Panc1 (cell line): ENCODE measurements at regions not wholly inside any gene's neighbourhood (a gene's known extent, or its start where the extent isn't known, plus 50 kb on each side); places are given as distances from the start of the nearest gene placed in this dataset.

ENCODE experiments used
- ATAC-seq: fragments of 200-7000 bp; cut with Tn5 transposase; 2 replicates; pipeline ENCODE4 v1.9.1; 2020; ENCODE audit warnings: mild to moderate bottlenecking, moderate library complexity
- BruUV-seq: library from RNA; stranded (reverse); fragments of 400-500 nt; replicated peaks from 2 replicates; lab custom pipeline; 2021; lab: Mats Ljungman, UMichigan
- CTCF ChIA-PET: fragments of 300-600 bp; sonication (Branson Sonifier 250); formaldehyde crosslinking; loops from one replicate; lab custom pipeline; 2022; ENCODE audit warnings: antibody characterized with exemption; lab: Charles Lee
- POLR2A ChIA-PET: fragments of 300-600 bp; sonication (Branson Sonifier 250); formaldehyde crosslinking; loops from one replicate; lab custom pipeline; 2022; ENCODE audit warnings: antibody characterized with exemption; lab: Charles Lee
- DNase-seq: peaks from one replicate; pipeline ENCODE4 v3.0.0-alpha.2; 2010; ENCODE audit warnings: low read depth, low spot score
- H3K27ac ChIP-seq: 2 replicates; pipeline ENCODE4 v1.5.1; 2011; ENCODE audit warnings: mild to moderate bottlenecking, low read length, inconsistent platforms
- H3K27me3 ChIP-seq: fragments of 200-500 bp; sonication (Bioruptor generic); 2 replicates; pipeline ENCODE4 v1.6.0; 2014; ENCODE audit warnings: low read length, inconsistent platforms; ENCODE audit not compliant: control insufficient read depth, insufficient read depth
- H3K36me3 ChIP-seq: fragments of 200-500 bp; sonication (Bioruptor generic); 2 replicates; pipeline ENCODE4 v1.5.1; 2014; ENCODE audit warnings: inconsistent platforms, mild to moderate bottlenecking, low read length, moderate library complexity; ENCODE audit not compliant: control insufficient read depth, insufficient read depth
- H3K4me1 ChIP-seq: 2 replicates; pipeline ENCODE4 v1.5.1; 2011; ENCODE audit warnings: inconsistent platforms, mild to moderate bottlenecking, low read length, moderate library complexity; ENCODE audit not compliant: control insufficient read depth, insufficient read depth
- H3K4me3 ChIP-seq, 2 experiments: 2 replicates each; pipeline ENCODE4 v1.5.1; 2011 to 2012; ENCODE audit warnings: low read depth in 2 of 2, low read length in 2 of 2, mild to moderate bottlenecking in 2 of 2, inconsistent platforms in 1 of 2, moderate library complexity in 1 of 2
- H3K9me3 ChIP-seq: fragments of 200-500 bp; sonication (Bioruptor generic); 2 replicates; pipeline ENCODE4 v1.5.1; 2014; ENCODE audit warnings: low read depth, mild to moderate bottlenecking, inconsistent platforms, low read length, moderate library complexity; ENCODE audit not compliant: control insufficient read depth, insufficient read depth
- POLR2AphosphoS5 ChIP-seq: IDR thresholded peaks from 2 replicates; pipeline ENCODE4 v1.6.1; 2012; ENCODE audit warnings: mild to moderate bottlenecking, low read depth, low read length, moderate library complexity
- SIN3A ChIP-seq: IDR thresholded peaks from 2 replicates; pipeline ENCODE4 v1.6.1; 2012; ENCODE audit warnings: low read depth, mild to moderate bottlenecking, low read length, moderate library complexity, borderline replicate concordance; ENCODE audit not compliant: insufficient read depth
- TCF7L2 ChIP-seq: IDR thresholded peaks from 2 replicates; pipeline ENCODE4 v1.6.1; 2011; ENCODE audit warnings: mild to moderate bottlenecking, low read depth, low read length, inconsistent platforms
- in situ Hi-C: cut with HindIII; loops from 2 replicates; pipeline ENCODE4 v1.10.0; 2016; ENCODE audit warnings: low sequenced_read_pairs, low pct_unique_long_range_greater_than_20kb
- intact Hi-C: fragments of 100-400 bp; cut with micrococcal nuclease; formaldehyde crosslinking; loops from one replicate; pipeline ENCODE4 v1.10.0; 2022; ENCODE audit not compliant: unreplicated experiment
- TF ChIP-seq, protein P1 (sequence below): fragments of 450-650 bp; IDR thresholded peaks from 2 replicates; pipeline ENCODE4 v1.5.1; 2017; ENCODE audit warnings: mild to moderate bottlenecking
- TF ChIP-seq, protein P2 (sequence below), 2 experiments: IDR thresholded peaks; 2 replicates each; pipeline ENCODE4 v1.6.1; 2011 to 2012; ENCODE audit warnings: low read depth in 2 of 2, control low read depth in 1 of 2, low read length in 1 of 2, mild to moderate bottlenecking in 1 of 2, moderate library complexity in 1 of 2; ENCODE audit not compliant: insufficient read depth in 1 of 2

DNA sequence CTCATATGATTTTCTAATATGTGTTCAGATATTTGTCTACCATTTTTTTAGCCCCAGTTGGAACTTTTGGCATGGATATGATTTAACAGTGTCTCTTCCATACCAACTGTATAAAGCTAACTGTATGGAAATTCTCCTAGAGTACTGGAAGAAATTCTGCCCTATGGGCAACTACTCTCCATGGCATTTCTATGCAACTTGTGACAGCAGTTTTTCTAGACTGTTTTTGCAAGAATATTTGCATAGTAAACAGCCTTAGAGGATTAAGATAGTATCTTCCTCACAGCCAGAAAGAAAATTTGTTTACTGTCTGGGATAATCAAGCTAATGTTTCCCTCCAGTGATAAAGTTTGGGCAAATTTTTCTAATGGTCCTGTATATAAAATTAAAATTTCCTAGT is 119.9 kb upstream of the PCDH17 start:
- ChIA-PET POLR2A (no interaction called here), CTCF (no interaction called here)
- ATAC-seq (no peak), DNase-seq (no peak)
- intact Hi-C loops: no loop called here
- H3K9me3 ChIP-seq: no peaks in the 10 kb centered on the region
- in situ Hi-C loops: no loop called here
- H3K27me3 ChIP-seq: no peaks in the 10 kb centered on the region
- BruUV-seq: no TSS peak
- H3K27ac ChIP-seq: no peak overlapping the region
- no peak overlapping the region for H3K4me3 ChIP-seq
- no peaks in the 10 kb centered on the region for H3K4me1 ChIP-seq
- H3K36me3 ChIP-seq: no peaks in the 10 kb centered on the region
- no peak for TF ChIP-seq TCF7L2
- no peak for TF ChIP-seq POLR2AphosphoS5
- TF ChIP-seq, protein P1, sequence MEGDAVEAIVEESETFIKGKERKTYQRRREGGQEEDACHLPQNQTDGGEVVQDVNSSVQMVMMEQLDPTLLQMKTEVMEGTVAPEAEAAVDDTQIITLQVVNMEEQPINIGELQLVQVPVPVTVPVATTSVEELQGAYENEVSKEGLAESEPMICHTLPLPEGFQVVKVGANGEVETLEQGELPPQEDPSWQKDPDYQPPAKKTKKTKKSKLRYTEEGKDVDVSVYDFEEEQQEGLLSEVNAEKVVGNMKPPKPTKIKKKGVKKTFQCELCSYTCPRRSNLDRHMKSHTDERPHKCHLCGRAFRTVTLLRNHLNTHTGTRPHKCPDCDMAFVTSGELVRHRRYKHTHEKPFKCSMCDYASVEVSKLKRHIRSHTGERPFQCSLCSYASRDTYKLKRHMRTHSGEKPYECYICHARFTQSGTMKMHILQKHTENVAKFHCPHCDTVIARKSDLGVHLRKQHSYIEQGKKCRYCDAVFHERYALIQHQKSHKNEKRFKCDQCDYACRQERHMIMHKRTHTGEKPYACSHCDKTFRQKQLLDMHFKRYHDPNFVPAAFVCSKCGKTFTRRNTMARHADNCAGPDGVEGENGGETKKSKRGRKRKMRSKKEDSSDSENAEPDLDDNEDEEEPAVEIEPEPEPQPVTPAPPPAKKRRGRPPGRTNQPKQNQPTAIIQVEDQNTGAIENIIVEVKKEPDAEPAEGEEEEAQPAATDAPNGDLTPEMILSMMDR: no peak
- TF ChIP-seq SIN3A: no peak
- TF ChIP-seq, protein P2, sequence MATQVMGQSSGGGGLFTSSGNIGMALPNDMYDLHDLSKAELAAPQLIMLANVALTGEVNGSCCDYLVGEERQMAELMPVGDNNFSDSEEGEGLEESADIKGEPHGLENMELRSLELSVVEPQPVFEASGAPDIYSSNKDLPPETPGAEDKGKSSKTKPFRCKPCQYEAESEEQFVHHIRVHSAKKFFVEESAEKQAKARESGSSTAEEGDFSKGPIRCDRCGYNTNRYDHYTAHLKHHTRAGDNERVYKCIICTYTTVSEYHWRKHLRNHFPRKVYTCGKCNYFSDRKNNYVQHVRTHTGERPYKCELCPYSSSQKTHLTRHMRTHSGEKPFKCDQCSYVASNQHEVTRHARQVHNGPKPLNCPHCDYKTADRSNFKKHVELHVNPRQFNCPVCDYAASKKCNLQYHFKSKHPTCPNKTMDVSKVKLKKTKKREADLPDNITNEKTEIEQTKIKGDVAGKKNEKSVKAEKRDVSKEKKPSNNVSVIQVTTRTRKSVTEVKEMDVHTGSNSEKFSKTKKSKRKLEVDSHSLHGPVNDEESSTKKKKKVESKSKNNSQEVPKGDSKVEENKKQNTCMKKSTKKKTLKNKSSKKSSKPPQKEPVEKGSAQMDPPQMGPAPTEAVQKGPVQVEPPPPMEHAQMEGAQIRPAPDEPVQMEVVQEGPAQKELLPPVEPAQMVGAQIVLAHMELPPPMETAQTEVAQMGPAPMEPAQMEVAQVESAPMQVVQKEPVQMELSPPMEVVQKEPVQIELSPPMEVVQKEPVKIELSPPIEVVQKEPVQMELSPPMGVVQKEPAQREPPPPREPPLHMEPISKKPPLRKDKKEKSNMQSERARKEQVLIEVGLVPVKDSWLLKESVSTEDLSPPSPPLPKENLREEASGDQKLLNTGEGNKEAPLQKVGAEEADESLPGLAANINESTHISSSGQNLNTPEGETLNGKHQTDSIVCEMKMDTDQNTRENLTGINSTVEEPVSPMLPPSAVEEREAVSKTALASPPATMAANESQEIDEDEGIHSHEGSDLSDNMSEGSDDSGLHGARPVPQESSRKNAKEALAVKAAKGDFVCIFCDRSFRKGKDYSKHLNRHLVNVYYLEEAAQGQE (IDR thresholded peaks at IDR 0.05; ENCODE audit: insufficient read depth in 1 of 2, low read depth in 2 of 2, low read length in 1 of 2): no peak

DNA sequence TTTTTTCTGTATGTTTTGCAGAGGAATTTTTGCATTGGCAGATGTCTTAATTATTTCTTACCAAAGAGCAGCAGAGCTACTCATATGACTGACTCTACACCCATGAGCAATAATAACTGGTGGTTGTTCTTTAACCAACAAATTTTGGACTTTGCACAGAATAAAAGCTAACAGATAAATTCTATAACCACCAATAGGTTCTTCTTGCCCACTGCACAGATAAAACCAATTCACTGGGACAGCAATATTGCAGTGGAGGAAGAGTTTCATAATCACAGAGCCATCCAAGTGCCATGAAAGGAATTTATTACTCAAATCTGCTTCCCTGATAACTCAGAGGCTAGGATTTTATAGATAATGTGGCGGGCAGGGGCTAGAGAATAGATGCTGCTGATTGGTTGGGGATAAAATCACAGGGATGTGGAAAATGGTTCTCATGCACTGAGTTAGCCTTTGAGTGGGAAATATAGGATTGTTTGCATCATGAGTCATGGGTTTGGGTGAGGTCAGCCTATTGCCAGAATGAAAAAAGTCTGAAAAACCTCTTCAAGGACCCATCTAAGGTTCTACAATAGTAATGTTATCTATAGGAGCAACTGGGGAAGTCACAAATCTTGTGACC is 104.3 kb upstream of the PCDH17 start:
- Histone ChIP-seq H3K27me3 (no peaks in the 10 kb centered on the region), H3K4me3 (no peak overlapping the region), H3K4me1 (no peaks in the 10 kb centered on the region), H3K9me3 (no peaks in the 10 kb centered on the region), H3K36me3 (no peaks in the 10 kb centered on the region), H3K27ac (no peak overlapping the region)
- CTCF ChIA-PET: no interaction called here
- in situ Hi-C loops: no loop called here
- BruUV-seq: no TSS peak
- DNase-seq: no peak
- POLR2A ChIA-PET: no interaction called here
- no peak for TF ChIP-seq TCF7L2
- TF ChIP-seq, protein P1: no peak
- TF ChIP-seq SIN3A: no peak
- TF ChIP-seq POLR2AphosphoS5: no peak
- TF ChIP-seq, protein P2 (IDR thresholded peaks at IDR 0.05; ENCODE audit: insufficient read depth in 1 of 2, low read depth in 2 of 2, low read length in 1 of 2): no peak
- no peak for ATAC-seq
- intact Hi-C loops: no loop called here
